ENCODE measurements at regions not wholly inside any gene's neighbourhood (a gene's known extent, or its start where the extent isn't known, plus 50 kb on each side); places are given as distances from the start of the nearest gene placed in this dataset.

DNA sequence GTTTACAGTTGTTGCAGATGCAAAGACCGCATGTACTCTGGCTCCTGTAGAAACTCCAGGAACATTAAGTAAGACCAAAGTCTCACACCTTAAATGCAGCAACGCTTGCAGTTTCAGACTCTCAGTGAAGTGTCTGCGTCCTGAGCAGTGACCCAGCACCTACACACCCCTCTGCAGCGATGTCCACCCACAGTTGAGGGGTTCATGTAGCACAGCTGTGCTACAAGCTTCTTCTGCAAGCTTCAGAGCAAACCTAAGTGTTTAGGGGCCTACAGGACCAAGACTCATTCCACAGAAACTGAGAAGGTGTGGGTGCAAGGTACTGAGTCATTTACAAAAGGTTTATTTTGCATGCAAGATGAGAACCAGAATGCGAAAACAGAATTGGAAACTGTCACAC is 191.0 kb downstream of the IRX2 start:
- H3K9me3 Mint-ChIP-seq: peaks cover 4% of the 10 kb centered on the region
- DNase-seq (ENCODE audit: low spot score in 2 of 2): no peak
- H3K27ac Mint-ChIP-seq: no peak overlapping the region
- no peak for ATAC-seq (ENCODE audit: low read depth)
- H3K4me1 Mint-ChIP-seq: no peaks in the 10 kb centered on the region
- H3K27me3 Mint-ChIP-seq: no peaks in the 10 kb centered on the region
- no peak overlapping the region for H3K4me3 Mint-ChIP-seq
- no peaks in the 10 kb centered on the region for H3K36me3 Mint-ChIP-seq

GRCh38 chr5:2557435-2557834 is 194.0 kb downstream of the IRX2 start:
- DNase-seq (ENCODE audit: low spot score in 2 of 2): no peak
- H3K27ac Mint-ChIP-seq: no peak overlapping the region
- no peaks in the 10 kb centered on the region for H3K4me1 Mint-ChIP-seq
- no peaks in the 10 kb centered on the region for H3K27me3 Mint-ChIP-seq
- peaks cover 21% of the 10 kb centered on the region for H3K9me3 Mint-ChIP-seq
- peaks cover 3% of the 10 kb centered on the region for H3K36me3 Mint-ChIP-seq
- no peak overlapping the region for H3K4me3 Mint-ChIP-seq
- ATAC-seq (ENCODE audit: low read depth): no peak

DNA sequence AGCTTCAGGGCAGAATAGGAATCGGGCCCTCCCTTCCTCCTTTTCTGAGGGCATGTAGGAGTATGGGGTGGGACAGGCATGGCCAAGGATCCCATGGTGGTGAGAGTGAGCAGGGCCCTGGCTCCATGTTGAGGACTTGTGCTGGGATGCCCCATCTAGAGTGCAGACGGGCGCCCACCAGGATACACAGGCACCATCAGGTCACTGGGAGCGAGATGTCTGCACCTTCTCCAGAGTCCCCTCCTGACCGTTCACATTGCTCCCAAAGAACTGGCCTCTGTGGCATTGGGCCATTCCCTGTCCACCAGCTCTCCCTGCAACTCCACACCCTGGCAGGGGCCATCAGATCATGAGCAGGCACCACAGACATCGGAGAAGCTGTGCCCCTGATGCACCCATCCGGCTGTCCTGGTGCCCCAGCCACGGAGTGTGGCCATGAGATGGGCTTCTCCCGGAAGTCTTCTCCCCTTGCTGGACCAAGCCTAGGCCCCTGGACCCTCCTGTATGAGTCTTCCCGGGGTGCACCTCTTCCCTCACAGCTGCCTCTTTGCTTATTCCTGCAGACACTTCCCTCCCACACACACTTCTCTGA is 195.0 kb downstream of the IRX2 start:
- H3K36me3 Mint-ChIP-seq: peaks cover 3% of the 10 kb centered on the region
- DNase-seq (ENCODE audit: low spot score in 2 of 2) (no peak), ATAC-seq (ENCODE audit: low read depth) (no peak)
- peaks cover 21% of the 10 kb centered on the region for H3K9me3 Mint-ChIP-seq
- no peaks in the 10 kb centered on the region for H3K27me3 Mint-ChIP-seq
- no peak overlapping the region for H3K4me3 Mint-ChIP-seq
- H3K27ac Mint-ChIP-seq: no peak overlapping the region
- no peaks in the 10 kb centered on the region for H3K4me1 Mint-ChIP-seq

- ATAC-seq (ENCODE audit: low read depth): no peak
- Mint-ChIP-seq H3K36me3 (peaks cover 3% of the 10 kb centered on the region), H3K4me1 (no peaks in the 10 kb centered on the region), H3K27ac (no peak overlapping the region), H3K9me3 (peaks cover 21% of the 10 kb centered on the region), H3K27me3 (no peaks in the 10 kb centered on the region), H3K4me3 (no peak overlapping the region)
- DNase-seq (ENCODE audit: low spot score in 2 of 2): no peak
Observed at GRCh38 chr5:2553611-2554010, 197.9 kb downstream of the IRX2 start.

- no peaks in the 10 kb centered on the region for H3K4me1 Mint-ChIP-seq
- no peak overlapping the region for H3K4me3 Mint-ChIP-seq
- DNase-seq (ENCODE audit: low spot score in 2 of 2): no peak
- H3K27ac Mint-ChIP-seq: no peak overlapping the region
- peaks cover 18% of the 10 kb centered on the region for H3K9me3 Mint-ChIP-seq
- H3K36me3 Mint-ChIP-seq: peaks cover 3% of the 10 kb centered on the region
- ATAC-seq (ENCODE audit: low read depth): no peak
- H3K27me3 Mint-ChIP-seq: no peaks in the 10 kb centered on the region
Observed at GRCh38 chr5:2550509-2550908, 201.0 kb downstream of the IRX2 start.

DNA sequence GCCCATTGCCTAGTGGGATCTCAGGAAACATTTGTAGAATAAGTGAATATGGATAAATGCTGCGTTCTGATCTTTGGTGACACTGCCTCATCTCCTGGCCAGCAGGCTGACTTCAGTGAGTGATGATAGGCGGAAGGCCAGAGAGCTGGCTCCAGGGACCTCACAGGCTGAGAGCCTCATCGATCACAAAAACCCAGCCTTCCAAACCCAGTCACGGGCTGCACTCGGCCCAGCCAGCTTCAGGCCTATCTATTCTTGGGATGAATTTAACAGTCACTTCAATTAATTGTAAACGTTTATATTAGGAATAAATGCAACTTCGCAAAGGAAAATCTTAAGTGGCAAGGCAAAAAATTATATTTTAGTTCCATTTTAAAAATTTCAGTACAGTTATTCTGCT is 201.6 kb downstream of the IRX2 start:
- Mint-ChIP-seq H3K36me3 (peaks cover 3% of the 10 kb centered on the region), H3K27me3 (no peaks in the 10 kb centered on the region), H3K27ac (no peak overlapping the region), H3K4me3 (no peak overlapping the region), H3K4me1 (no peaks in the 10 kb centered on the region), H3K9me3 (peaks cover 16% of the 10 kb centered on the region)
- ATAC-seq (ENCODE audit: low read depth) (no peak), DNase-seq (ENCODE audit: low spot score in 2 of 2) (no peak)

DNA sequence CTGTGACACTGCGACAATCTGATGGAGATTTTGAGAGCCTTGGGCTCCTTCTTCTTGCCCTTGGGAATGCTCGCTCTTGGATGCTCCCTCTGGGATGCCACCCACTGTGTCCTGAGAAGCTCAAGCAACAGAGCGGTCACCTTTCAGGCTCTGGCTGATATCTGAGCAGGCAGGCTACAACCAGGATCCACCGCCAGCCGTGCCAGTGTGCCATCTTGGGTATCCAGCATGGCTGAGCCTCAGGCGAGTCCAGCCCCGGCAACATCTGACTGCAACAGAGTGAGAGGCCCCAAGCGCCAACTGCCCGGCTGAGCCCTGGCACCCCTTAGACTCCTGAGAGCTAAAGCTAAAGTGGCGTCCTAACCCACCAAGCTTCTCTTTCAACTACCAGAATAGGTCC is 202.1 kb downstream of the IRX2 start:
- no peak overlapping the region for H3K4me3 Mint-ChIP-seq
- H3K27me3 Mint-ChIP-seq: no peaks in the 10 kb centered on the region
- H3K27ac Mint-ChIP-seq: no peak overlapping the region
- H3K4me1 Mint-ChIP-seq: no peaks in the 10 kb centered on the region
- DNase-seq (ENCODE audit: low spot score in 2 of 2) (no peak), ATAC-seq (ENCODE audit: low read depth) (no peak)
- H3K36me3 Mint-ChIP-seq: peaks cover 3% of the 10 kb centered on the region
- H3K9me3 Mint-ChIP-seq: peaks cover 10% of the 10 kb centered on the region

GRCh38 chr5:2546938-2547337 is 204.5 kb downstream of the IRX2 start:
- H3K4me3 Mint-ChIP-seq: no peak overlapping the region
- no peak overlapping the region for H3K27ac Mint-ChIP-seq
- ATAC-seq (ENCODE audit: low read depth): no peak
- no peaks in the 10 kb centered on the region for H3K4me1 Mint-ChIP-seq
- H3K9me3 Mint-ChIP-seq: peaks cover 2% of the 10 kb centered on the region
- no peaks in the 10 kb centered on the region for H3K36me3 Mint-ChIP-seq
- no peak for DNase-seq (ENCODE audit: low spot score in 2 of 2)
- no peaks in the 10 kb centered on the region for H3K27me3 Mint-ChIP-seq

DNA sequence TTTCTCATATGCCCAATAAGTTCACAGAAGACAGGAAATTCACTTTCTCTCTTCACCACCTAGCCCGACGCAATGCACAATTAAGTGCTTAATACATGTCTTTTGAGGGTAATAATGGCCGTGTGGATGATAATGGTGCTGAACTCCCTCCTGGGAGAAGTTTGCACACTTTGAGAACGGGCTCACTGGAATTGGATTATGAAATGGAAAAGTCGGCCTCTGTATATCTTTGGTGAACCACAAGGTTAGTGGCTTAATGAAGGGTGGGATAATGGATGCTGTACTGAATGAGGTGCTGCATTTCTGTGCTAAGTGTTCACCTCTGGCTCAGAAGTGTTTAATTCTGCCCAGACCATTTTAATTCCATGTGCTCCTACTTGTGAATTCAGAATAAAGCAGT is 207.5 kb downstream of the IRX2 start:
- Mint-ChIP-seq H3K36me3 (no peaks in the 10 kb centered on the region), H3K9me3 (peaks cover 9% of the 10 kb centered on the region), H3K4me3 (no peak overlapping the region), H3K27me3 (peaks cover 3% of the 10 kb centered on the region), H3K4me1 (no peaks in the 10 kb centered on the region), H3K27ac (no peak overlapping the region)
- DNase-seq (ENCODE audit: low spot score in 2 of 2) (no peak), ATAC-seq (ENCODE audit: low read depth) (no peak)

DNA sequence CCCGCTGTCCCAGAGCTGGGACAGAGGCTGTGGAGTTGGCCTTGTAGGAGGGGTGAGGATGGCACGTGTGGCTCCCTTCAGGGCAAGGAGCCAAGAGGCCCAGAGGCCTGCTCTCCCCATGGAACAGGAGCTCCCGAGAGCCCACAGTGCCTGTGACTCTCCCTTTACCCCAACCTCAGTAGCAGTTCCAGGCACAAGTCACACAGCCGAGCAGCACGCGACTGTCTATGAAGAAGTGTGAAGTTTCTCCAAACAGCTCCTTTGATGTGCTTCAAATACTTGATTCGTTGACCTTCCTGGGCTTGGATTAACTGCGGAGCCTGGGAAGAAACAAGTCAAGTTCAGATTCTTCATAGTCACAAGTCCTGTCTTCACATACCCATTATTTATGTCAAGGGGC is 208.7 kb downstream of the IRX2 start:
- no peak for DNase-seq (ENCODE audit: low spot score in 2 of 2)
- Mint-ChIP-seq H3K9me3 (peaks cover 9% of the 10 kb centered on the region), H3K4me3 (no peak overlapping the region), H3K27ac (no peak overlapping the region), H3K4me1 (no peaks in the 10 kb centered on the region), H3K27me3 (peaks cover 3% of the 10 kb centered on the region), H3K36me3 (no peaks in the 10 kb centered on the region)
- ATAC-seq (ENCODE audit: low read depth): no peak

GRCh38 chr5:2542026-2542425 is 209.5 kb downstream of the IRX2 start:
- no peak overlapping the region for H3K27ac Mint-ChIP-seq
- no peak for ATAC-seq (ENCODE audit: low read depth)
- H3K9me3 Mint-ChIP-seq: peaks cover 9% of the 10 kb centered on the region
- DNase-seq (ENCODE audit: low spot score in 2 of 2): no peak
- no peak overlapping the region for H3K4me3 Mint-ChIP-seq
- H3K27me3 Mint-ChIP-seq: peaks cover 3% of the 10 kb centered on the region
- H3K4me1 Mint-ChIP-seq: no peaks in the 10 kb centered on the region
- no peaks in the 10 kb centered on the region for H3K36me3 Mint-ChIP-seq

DNA sequence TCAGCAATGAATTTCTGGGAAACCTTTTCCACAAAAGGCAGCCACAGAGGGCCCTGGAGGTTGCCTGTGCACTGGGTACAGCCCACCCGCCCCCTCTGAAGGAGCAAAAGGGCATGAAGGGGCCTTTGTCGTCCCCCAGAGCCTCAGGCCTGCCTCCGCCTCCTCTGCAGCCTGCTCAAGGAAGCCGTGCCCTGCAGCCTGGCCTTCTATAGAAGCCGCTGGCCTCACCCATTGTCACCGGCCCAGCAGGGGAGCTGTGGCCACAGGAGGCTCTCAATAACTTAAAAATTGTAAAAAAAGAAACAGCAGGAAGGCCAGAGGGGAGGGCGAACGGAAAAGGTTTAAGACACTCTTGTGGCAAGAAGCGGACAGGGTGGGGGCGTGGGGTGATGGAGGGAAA is 213.3 kb downstream of the IRX2 start:
- DNase-seq (ENCODE audit: low spot score in 2 of 2) (no peak), ATAC-seq (ENCODE audit: low read depth) (no peak)
- no peaks in the 10 kb centered on the region for H3K4me1 Mint-ChIP-seq
- no peak overlapping the region for H3K4me3 Mint-ChIP-seq
- peaks cover 9% of the 10 kb centered on the region for H3K9me3 Mint-ChIP-seq
- H3K36me3 Mint-ChIP-seq: no peaks in the 10 kb centered on the region
- peaks cover 3% of the 10 kb centered on the region for H3K27me3 Mint-ChIP-seq
- H3K27ac Mint-ChIP-seq: no peak overlapping the region

DNA sequence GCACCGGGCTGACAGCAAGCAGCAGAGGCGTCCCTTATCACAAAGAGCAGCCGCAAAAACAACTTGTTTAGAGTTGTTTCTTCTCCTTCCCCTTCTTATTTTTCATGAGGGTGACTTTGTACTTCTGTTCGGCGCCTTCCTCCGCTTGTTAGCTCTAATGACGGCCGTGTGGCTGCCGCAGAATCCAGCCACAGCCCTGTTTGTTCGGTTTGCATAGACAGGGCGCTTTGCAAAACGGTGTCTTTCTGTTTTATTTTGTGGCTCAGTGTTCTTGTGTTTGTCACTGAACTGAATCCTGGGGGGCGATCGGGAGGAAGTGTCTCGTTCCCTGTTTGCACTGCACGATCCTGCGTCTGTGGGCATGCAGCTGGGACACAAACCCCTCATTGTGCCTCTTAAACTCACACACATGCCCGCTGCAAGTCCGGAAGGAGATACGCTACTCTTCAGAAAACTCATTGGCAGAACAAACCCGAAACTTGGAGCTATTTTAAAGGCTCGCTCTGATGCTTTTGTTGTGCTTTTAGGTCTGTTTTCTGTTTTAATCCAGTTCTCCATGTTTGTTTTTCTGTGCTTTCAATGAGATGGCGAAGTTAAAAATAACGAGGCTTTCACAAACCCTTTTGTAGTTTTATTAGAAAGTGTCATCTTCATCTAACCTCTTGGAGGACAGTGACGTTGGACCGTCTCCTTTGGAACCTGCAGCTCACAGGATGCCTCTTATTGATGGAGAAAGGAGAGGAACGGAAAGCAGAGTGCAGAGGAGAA is 213.9 kb downstream of the IRX2 start:
- Mint-ChIP-seq H3K9me3 (peaks cover 11% of the 10 kb centered on the region), H3K4me3 (no peak overlapping the region), H3K36me3 (no peaks in the 10 kb centered on the region), H3K27ac (no peak overlapping the region), H3K4me1 (no peaks in the 10 kb centered on the region), H3K27me3 (peaks cover 3% of the 10 kb centered on the region)
- DNase-seq (ENCODE audit: low spot score in 2 of 2): no peak
- ATAC-seq (ENCODE audit: low read depth): no peak

DNA sequence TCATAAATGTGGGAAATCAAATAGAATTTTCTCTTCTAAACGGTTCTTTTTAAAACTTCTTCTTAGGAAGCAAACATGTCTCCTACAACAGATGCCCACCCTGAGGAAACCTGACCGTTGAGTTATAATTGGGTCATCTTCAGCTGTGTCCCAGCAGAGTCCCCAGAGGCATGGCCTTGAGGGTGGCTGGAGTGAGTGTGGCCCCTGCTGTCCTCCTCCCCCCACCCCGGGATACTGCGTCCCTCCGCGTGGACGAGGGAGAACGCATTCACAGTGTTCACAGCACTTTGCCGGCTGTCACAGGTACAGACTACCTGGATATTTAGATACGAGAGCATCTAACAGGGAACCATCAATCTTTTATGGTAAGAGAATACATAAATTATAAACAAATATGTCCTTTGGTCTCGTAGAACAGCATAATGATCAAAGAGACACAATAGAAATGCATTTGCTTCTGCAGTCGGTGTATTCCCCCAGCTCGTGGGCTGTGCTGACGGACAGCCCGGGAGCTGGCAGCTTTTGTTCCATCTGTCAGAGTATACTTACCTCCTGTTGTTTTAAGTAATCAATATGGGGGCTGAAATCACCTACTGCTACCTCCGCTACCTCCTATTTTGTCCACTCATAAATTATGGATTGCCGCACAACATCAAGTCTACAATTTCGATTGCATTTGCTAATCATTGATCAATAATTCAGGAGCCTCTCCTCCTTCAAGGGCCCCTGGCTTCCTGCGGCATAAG is 214.7 kb downstream of the IRX2 start:
- Mint-ChIP-seq H3K9me3 (peaks cover 11% of the 10 kb centered on the region), H3K4me1 (no peaks in the 10 kb centered on the region), H3K4me3 (no peak overlapping the region), H3K27ac (no peak overlapping the region), H3K36me3 (no peaks in the 10 kb centered on the region), H3K27me3 (peaks cover 3% of the 10 kb centered on the region)
- DNase-seq (ENCODE audit: low spot score in 2 of 2) (no peak), ATAC-seq (ENCODE audit: low read depth) (no peak)

All from memory B cell (primary cell).